SK-N-SH (cell line): ENCODE measurements at regions not wholly inside any gene's neighbourhood (a gene's known extent, or its start where the extent isn't known, plus 50 kb on each side); places are given as distances from the start of the nearest gene placed in this dataset.

Experiments
- ELF1 ChIP-seq: IDR thresholded peaks from 2 replicates; pipeline ENCODE4 v1.4.0; 2012
- GABPA ChIP-seq: IDR thresholded peaks from 2 replicates; pipeline ENCODE4 v1.4.0; 2012; ENCODE audit warnings: low read depth, mild to moderate bottlenecking
- POLR2AphosphoS5 ChIP-seq: IDR thresholded peaks from 2 replicates; pipeline ENCODE4 v1.6.1; 2012; ENCODE audit warnings: low read depth, low read length
- RCOR1 ChIP-seq: fragments of 150-350 bp; IDR thresholded peaks from 2 replicates; pipeline ENCODE4 v1.6.1; 2017; ENCODE audit warnings: antibody characterized with exemption, low read length
- YY1 ChIP-seq: IDR thresholded peaks from 2 replicates; pipeline ENCODE4 v1.4.0; 2012; ENCODE audit warnings: low read depth, mild to moderate bottlenecking
- TF ChIP-seq, protein P1 (sequence below): fragments of 150-350 bp; IDR thresholded peaks from 2 replicates; pipeline ENCODE4 v1.6.1; 2016; ENCODE audit warnings: mild to moderate bottlenecking, low read depth, low read length
- TF ChIP-seq, protein P2 (sequence below): fragments of 200-600 bp; sonication (generic); IDR thresholded peaks from 2 replicates; pipeline ENCODE4 v1.6.1; 2017; ENCODE audit warnings: antibody characterized with exemption, mild to moderate bottlenecking, moderate library complexity

- no peak for TF ChIP-seq RCOR1
- no peak for TF ChIP-seq YY1
- TF ChIP-seq POLR2AphosphoS5: no peak
- TF ChIP-seq, protein P1, sequence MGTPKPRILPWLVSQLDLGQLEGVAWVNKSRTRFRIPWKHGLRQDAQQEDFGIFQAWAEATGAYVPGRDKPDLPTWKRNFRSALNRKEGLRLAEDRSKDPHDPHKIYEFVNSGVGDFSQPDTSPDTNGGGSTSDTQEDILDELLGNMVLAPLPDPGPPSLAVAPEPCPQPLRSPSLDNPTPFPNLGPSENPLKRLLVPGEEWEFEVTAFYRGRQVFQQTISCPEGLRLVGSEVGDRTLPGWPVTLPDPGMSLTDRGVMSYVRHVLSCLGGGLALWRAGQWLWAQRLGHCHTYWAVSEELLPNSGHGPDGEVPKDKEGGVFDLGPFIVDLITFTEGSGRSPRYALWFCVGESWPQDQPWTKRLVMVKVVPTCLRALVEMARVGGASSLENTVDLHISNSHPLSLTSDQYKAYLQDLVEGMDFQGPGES: no peak
- TF ChIP-seq, protein P2, sequence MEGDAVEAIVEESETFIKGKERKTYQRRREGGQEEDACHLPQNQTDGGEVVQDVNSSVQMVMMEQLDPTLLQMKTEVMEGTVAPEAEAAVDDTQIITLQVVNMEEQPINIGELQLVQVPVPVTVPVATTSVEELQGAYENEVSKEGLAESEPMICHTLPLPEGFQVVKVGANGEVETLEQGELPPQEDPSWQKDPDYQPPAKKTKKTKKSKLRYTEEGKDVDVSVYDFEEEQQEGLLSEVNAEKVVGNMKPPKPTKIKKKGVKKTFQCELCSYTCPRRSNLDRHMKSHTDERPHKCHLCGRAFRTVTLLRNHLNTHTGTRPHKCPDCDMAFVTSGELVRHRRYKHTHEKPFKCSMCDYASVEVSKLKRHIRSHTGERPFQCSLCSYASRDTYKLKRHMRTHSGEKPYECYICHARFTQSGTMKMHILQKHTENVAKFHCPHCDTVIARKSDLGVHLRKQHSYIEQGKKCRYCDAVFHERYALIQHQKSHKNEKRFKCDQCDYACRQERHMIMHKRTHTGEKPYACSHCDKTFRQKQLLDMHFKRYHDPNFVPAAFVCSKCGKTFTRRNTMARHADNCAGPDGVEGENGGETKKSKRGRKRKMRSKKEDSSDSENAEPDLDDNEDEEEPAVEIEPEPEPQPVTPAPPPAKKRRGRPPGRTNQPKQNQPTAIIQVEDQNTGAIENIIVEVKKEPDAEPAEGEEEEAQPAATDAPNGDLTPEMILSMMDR: no peak
- no peak for TF ChIP-seq GABPA
- TF ChIP-seq ELF1: no peak
Measured at GRCh38 chr1:2929335-2929734, 91.9 kb upstream of the ACTRT2 start.
